RWPE2 (cell line): ENCODE measurements at regions not wholly inside any gene's neighbourhood (a gene's known extent, or its start where the extent isn't known, plus 50 kb on each side); places are given as distances from the start of the nearest gene placed in this dataset.
"Not testable (repeated sequence)": the region's sequence is repeated elsewhere in the genome, so short reads cannot be mapped to it uniquely, and the experiment has no call there.

Experiments used
- ATAC-seq: fragments of 200-7000 bp; cut with Tn5 transposase; 3 replicates; pipeline ENCODE4 v1.9.1; 2021; ENCODE audit warnings: low read depth
- DNase-seq: peaks from one replicate; pipeline ENCODE4 v3.0.0-alpha.2; 2020; ENCODE audit warnings: low spot score
- H3K27ac ChIP-seq: fragments of 450-650 bp; 2 replicates; pipeline ENCODE4 v1.5.1; 2017; ENCODE audit warnings: mild to moderate bottlenecking; ENCODE audit not compliant: poor library complexity, severe bottlenecking
- H3K27me3 ChIP-seq: fragments of 250-450 bp; sonication (Bioruptor Pico); 2 replicates; pipeline ENCODE4 v1.5.1; 2021; ENCODE audit warnings: mild to moderate bottlenecking, moderate library complexity; ENCODE audit not compliant: insufficient read depth, poor library complexity, severe bottlenecking
- H3K36me3 ChIP-seq: fragments of 250-450 bp; sonication (Bioruptor Pico); 2 replicates; pipeline ENCODE4 v1.5.1; 2020; ENCODE audit warnings: low read depth, mild to moderate bottlenecking, moderate library complexity
- H3K4me1 ChIP-seq: fragments of 250-450 bp; sonication (Bioruptor Pico); 2 replicates; pipeline ENCODE4 v1.5.1; 2021; ENCODE audit warnings: mild to moderate bottlenecking, moderate library complexity; ENCODE audit not compliant: insufficient read depth, poor library complexity, severe bottlenecking
- H3K4me3 ChIP-seq: fragments of 250-450 bp; sonication (Bioruptor Pico); 2 replicates; pipeline ENCODE4 v1.5.1; 2021; ENCODE audit warnings: mild to moderate bottlenecking, moderate library complexity; ENCODE audit not compliant: severe bottlenecking
- H3K9me3 ChIP-seq: fragments of 250-450 bp; sonication (Bioruptor Pico); 2 replicates; pipeline ENCODE4 v1.5.1; 2021; ENCODE audit warnings: mild to moderate bottlenecking, moderate library complexity; ENCODE audit not compliant: severe bottlenecking
- CTCF ChIP-seq: fragments of 450-650 bp; IDR thresholded peaks from one replicate; pipeline ENCODE4 v1.5.1; 2017; ENCODE audit warnings: mild to moderate bottlenecking, moderate library complexity; ENCODE audit not compliant: poor library complexity, severe bottlenecking

- DNase-seq, result no peak
- H3K4me1 ChIP-seq, result peaks cover 9% of the 10 kb centered on the region
- no peak for ATAC-seq
- H3K9me3 ChIP-seq, result no peaks in the 10 kb centered on the region
- H3K27me3 ChIP-seq, result no peaks in the 10 kb centered on the region
- no peak for TF ChIP-seq CTCF
- peak overlapping the region; percentile 14 for H3K27ac ChIP-seq
- H3K4me3 ChIP-seq, result no peak overlapping the region
- no peaks in the 10 kb centered on the region for H3K36me3 ChIP-seq
These were observed 423.4 kb downstream of the RND3 start for GRCh38 chr2:150063931-150064548.

DNA sequence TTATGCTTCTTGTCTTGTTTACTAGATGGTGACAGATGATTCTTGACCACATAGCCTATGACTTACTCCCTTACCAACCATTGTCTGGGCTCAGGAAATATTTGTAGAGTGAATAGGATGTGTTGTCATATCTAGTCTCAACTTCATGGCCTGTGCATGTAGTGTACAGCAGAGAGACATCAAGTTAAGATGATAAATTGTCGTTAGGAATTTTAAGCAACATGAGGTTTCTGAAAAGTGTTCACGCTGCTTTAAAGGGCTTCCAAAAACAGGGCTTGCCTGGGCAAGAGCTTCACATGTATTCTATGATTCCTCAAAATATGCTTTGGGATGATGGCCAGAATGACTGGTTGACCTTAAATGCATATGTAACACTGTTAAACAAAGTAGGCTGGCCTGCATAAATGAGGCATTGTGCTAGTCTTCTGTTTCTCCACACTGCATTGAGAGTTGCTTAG, 424.0 kb downstream of the RND3 start:
- DNase-seq (no peak), ATAC-seq (peak; percentile 95)
- Histone ChIP-seq H3K4me3 (no peak overlapping the region), H3K27me3 (no peaks in the 10 kb centered on the region), H3K4me1 (peaks cover 9% of the 10 kb centered on the region), H3K9me3 (no peaks in the 10 kb centered on the region), H3K27ac (peak overlapping the region; percentile 14), H3K36me3 (no peaks in the 10 kb centered on the region)
- no peak for TF ChIP-seq CTCF

GRCh38 chr2:150062416-150062815, 425.1 kb downstream of the RND3 start:
- DNase-seq (no peak), ATAC-seq (no peak)
- no peak overlapping the region for H3K27ac ChIP-seq
- no peaks in the 10 kb centered on the region for H3K9me3 ChIP-seq
- no peaks in the 10 kb centered on the region for H3K27me3 ChIP-seq
- no peak for TF ChIP-seq CTCF
- no peak overlapping the region for H3K4me3 ChIP-seq
- peaks cover 9% of the 10 kb centered on the region for H3K4me1 ChIP-seq
- no peaks in the 10 kb centered on the region for H3K36me3 ChIP-seq

DNA sequence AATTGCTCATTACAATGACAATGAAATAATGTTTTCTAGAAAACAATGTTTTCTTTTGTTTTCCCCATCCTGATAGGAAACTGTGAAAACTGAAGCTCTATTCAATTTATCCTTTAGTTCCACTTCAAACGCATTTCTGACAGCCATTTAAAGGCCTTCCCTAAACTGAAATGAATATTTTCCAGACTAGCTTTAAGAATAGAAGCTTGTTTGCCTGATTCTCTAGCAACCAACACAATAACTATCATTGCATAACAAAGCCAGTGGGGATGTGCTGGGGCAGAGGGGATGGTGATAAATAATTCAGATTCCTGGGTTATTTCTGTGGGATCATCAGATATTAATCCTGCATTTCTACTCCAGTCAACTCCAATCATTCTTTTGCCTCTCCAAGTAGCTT, 427.1 kb downstream of the RND3 start:
- no peak for TF ChIP-seq CTCF
- DNase-seq (no peak), ATAC-seq (no peak)
- Histone ChIP-seq H3K4me1 (peaks cover 9% of the 10 kb centered on the region), H3K9me3 (no peaks in the 10 kb centered on the region), H3K36me3 (no peaks in the 10 kb centered on the region), H3K27ac (no peak overlapping the region), H3K27me3 (no peaks in the 10 kb centered on the region), H3K4me3 (no peak overlapping the region)

DNA sequence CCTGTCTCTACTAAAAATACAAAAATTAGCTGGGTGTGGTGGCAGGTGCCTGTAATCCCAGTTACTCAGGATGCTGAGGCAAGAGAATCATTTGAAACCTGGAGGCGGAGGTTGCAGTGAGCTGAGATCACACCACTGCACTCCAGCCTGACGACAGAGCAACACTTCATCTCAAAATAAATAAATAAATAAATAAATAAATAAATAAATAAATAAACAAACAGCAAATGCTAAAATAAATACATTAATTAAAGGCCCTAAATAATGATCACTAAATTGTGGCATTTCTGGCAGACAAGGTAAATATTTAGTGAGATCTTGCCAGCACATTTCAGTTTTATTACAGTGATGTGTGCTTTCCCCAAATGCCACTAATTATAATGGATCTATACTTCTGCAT, 427.8 kb downstream of the RND3 start:
- DNase-seq, H3K27ac ChIP-seq, ATAC-seq, H3K27me3 ChIP-seq, H3K4me1 ChIP-seq, H3K4me3 ChIP-seq, H3K36me3 ChIP-seq, H3K9me3 ChIP-seq: not testable (repeated sequence)
